ENCODE measurements at regions not wholly inside any gene's neighbourhood (a gene's known extent, or its start where the extent isn't known, plus 50 kb on each side); places are given as distances from the start of the nearest gene placed in this dataset.
A peak's percentile ranks its signal among the peaks of the same experiment; 100 is the strongest.

DNA sequence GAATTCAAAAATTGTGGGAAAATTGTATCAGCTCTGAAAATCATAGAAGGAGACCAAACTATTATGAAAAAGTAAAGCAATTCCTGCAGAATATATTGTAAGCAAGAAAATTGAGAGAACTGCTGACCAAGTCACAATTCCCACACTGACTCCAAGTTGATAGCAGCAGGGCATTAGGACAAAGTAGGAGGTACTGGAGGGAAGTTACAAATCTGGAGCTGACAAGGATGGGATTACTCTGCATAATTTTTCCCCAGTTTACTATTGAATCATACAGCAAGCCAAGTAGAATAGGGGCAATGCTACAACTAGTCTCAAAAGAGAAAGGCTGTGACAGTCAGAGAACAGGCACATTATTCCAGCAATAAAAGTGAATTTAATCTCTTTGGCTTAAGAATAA, 161.3 kb upstream of the USP25 start:
- no peaks in the 10 kb centered on the region for H3K9me3 ChIP-seq (ENCODE audit: control insufficient read depth, insufficient read depth, low read depth, low read length)
- no peaks in the 10 kb centered on the region for H3K27me3 ChIP-seq (ENCODE audit: control insufficient read depth, insufficient read depth, low read length)
- no peaks in the 10 kb centered on the region for H3K36me3 ChIP-seq (ENCODE audit: control insufficient read depth, insufficient read depth, low read length)
- POLR2A ChIA-PET = no interaction called here
- BruUV-seq (replicated peaks) = no TSS peak
- no peaks in the 10 kb centered on the region for H3K4me1 ChIP-seq (ENCODE audit: control insufficient read depth, insufficient read depth, low read length)
- DNase-seq (ENCODE audit: low read depth, low spot score) (no peak), ATAC-seq (no peak)
- no peak overlapping the region for H3K4me3 ChIP-seq (ENCODE audit: low read depth in 2 of 2, low read length in 2 of 2)
- H3K27ac ChIP-seq (ENCODE audit: low read length) = no peak overlapping the region
- CTCF ChIA-PET = no interaction called here
- in situ Hi-C loops (cut with HindIII; ENCODE audit: low pct_unique_long_range_greater_than_20kb, low sequenced_read_pairs) (no loop called here), intact Hi-C loops (cut with micrococcal nuclease; ENCODE audit: unreplicated experiment) (no loop called here)
- TF ChIP-seq, protein P1, sequence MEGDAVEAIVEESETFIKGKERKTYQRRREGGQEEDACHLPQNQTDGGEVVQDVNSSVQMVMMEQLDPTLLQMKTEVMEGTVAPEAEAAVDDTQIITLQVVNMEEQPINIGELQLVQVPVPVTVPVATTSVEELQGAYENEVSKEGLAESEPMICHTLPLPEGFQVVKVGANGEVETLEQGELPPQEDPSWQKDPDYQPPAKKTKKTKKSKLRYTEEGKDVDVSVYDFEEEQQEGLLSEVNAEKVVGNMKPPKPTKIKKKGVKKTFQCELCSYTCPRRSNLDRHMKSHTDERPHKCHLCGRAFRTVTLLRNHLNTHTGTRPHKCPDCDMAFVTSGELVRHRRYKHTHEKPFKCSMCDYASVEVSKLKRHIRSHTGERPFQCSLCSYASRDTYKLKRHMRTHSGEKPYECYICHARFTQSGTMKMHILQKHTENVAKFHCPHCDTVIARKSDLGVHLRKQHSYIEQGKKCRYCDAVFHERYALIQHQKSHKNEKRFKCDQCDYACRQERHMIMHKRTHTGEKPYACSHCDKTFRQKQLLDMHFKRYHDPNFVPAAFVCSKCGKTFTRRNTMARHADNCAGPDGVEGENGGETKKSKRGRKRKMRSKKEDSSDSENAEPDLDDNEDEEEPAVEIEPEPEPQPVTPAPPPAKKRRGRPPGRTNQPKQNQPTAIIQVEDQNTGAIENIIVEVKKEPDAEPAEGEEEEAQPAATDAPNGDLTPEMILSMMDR (IDR thresholded peaks at IDR 0.05) = no peak

DNA sequence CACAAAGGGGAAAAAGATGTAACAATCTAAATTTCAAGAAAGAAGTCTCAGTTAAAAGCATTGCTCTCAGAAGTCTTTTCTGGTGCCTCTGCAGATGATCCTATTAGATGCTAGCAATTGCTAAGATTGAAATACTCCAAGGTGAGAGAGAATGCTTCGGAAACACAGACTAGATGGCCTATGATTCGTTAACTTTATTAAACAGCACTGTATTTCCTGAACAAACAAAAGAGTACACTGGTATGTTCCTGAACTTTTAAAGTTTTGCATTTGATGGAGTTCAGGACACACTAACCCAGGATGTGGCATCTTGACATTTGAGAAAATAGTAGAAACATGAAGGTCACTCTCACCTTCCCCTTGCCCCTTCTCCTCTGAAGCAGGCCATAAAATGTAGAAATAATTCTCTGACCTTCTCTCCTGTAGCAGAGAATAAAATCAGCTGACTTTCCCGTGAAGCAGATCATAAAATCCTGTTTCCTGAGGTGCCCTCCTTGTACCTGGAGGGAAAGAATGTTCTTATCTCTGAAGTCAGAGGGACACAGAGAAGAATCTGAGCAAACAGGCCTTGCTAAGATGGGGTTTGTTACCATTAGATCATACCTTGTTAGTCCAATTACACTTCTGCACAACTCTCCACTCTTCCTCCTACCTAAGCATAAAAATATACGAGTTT, 142.9 kb upstream of the USP25 start:
- H3K4me3 ChIP-seq (ENCODE audit: low read depth in 2 of 2, low read length in 2 of 2) = no peak overlapping the region
- DNase-seq (ENCODE audit: low read depth, low spot score) (no peak), ATAC-seq (no peak)
- CTCF ChIA-PET = no interaction called here
- H3K27me3 ChIP-seq (ENCODE audit: control insufficient read depth, insufficient read depth, low read length) = no peaks in the 10 kb centered on the region
- in situ Hi-C loops (cut with HindIII; ENCODE audit: low pct_unique_long_range_greater_than_20kb, low sequenced_read_pairs) (no loop called here), intact Hi-C loops (cut with micrococcal nuclease; ENCODE audit: unreplicated experiment) (no loop called here)
- H3K36me3 ChIP-seq (ENCODE audit: control insufficient read depth, insufficient read depth, low read length) = no peaks in the 10 kb centered on the region
- no peaks in the 10 kb centered on the region for H3K4me1 ChIP-seq (ENCODE audit: control insufficient read depth, insufficient read depth, low read length)
- H3K9me3 ChIP-seq (ENCODE audit: control insufficient read depth, insufficient read depth, low read depth, low read length) = no peaks in the 10 kb centered on the region
- BruUV-seq (replicated peaks) = no TSS peak
- no peak overlapping the region for H3K27ac ChIP-seq (ENCODE audit: low read length)
- POLR2A ChIA-PET = no interaction called here
- no peak for TF ChIP-seq POLR2AphosphoS5 (IDR thresholded peaks at IDR 0.05; ENCODE audit: low read depth, low read length)
- no peak for TF ChIP-seq TCF7L2 (IDR thresholded peaks at IDR 0.05; ENCODE audit: low read depth, low read length)
- TF ChIP-seq SIN3A (IDR thresholded peaks at IDR 0.05; ENCODE audit: borderline replicate concordance, insufficient read depth, low read depth, low read length) = no peak
- TF ChIP-seq, protein P1 (IDR thresholded peaks at IDR 0.05) = no peak

DNA sequence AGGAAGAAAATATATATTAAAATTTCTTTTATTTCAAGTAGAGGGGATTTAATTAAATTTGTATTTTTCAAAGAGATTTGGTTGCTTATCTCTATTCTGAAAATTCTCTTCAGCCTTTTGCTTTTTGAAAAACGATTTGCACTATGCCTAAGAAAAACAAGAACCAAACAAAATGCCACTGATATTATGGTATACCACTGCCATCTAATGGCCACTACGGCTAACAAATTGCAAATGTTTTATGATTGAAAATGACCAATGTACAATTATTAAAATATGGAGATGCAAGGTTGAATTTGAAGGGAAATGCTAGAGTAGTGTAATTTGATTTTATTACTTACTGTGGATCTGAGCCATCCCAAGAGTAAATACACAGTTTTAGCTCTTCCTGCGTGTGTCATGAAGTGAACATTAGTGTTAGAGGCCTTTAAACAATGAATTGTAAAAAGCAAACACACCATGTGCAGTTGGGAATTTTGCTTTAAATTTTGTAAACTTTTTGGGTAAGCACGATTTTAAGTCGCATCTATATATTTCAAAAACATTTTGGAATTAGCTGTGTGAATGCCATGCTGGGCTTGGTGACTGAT, 137.4 kb upstream of the USP25 start:
- intact Hi-C loops (cut with micrococcal nuclease; ENCODE audit: unreplicated experiment) = loop anchor here (2.0 kb wide), 1 partner anchor 1190 kb away; no protein-coding TSS in a partner anchor
- H3K9me3 ChIP-seq (ENCODE audit: control insufficient read depth, insufficient read depth, low read depth, low read length) = no peaks in the 10 kb centered on the region

More for the DNA sequence above, 137.4 kb upstream of the USP25 start:
- H3K36me3 ChIP-seq (ENCODE audit: control insufficient read depth, insufficient read depth, low read length) = no peaks in the 10 kb centered on the region
- CTCF ChIA-PET = no interaction called here
- no peak overlapping the region for H3K4me3 ChIP-seq (ENCODE audit: low read depth in 2 of 2, low read length in 2 of 2)
- H3K4me1 ChIP-seq (ENCODE audit: control insufficient read depth, insufficient read depth, low read length) = no peaks in the 10 kb centered on the region
- DNase-seq (ENCODE audit: low read depth, low spot score) (peak; percentile 15), ATAC-seq (no peak)
- H3K27ac ChIP-seq (ENCODE audit: low read length) = no peak overlapping the region
- no peaks in the 10 kb centered on the region for H3K27me3 ChIP-seq (ENCODE audit: control insufficient read depth, insufficient read depth, low read length)
- POLR2A ChIA-PET = no interaction called here
- in situ Hi-C loops (cut with HindIII; ENCODE audit: low pct_unique_long_range_greater_than_20kb, low sequenced_read_pairs) = no loop called here
- no TSS peak for BruUV-seq (replicated peaks)
- TF ChIP-seq SIN3A (IDR thresholded peaks at IDR 0.05; ENCODE audit: borderline replicate concordance, insufficient read depth, low read depth, low read length) = no peak
- TF ChIP-seq, protein P1 (IDR thresholded peaks at IDR 0.05) = peak; percentile 49; the same call in 1 of the 2 replicates

Data from Panc1 (cell line).